Sigmoid colon (tissue), 4 donors: ENCODE measurements at regions not wholly inside any gene's neighbourhood (a gene's known extent, or its start where the extent isn't known, plus 50 kb on each side); places are given as distances from the start of the nearest gene placed in this dataset.

Source experiments
- CTCF ChIP-seq, 4 experiments: fragments of 450-650 bp in 3 of 4; fragments of 200-600 bp in 1 of 4; IDR thresholded peaks; one replicate each; pipeline ENCODE4 v1.5.1; 2016 to 2019; ENCODE audit warnings: antibody characterized with exemption in 4 of 4, mild to moderate bottlenecking in 3 of 4, moderate library complexity in 2 of 4
- POLR2A ChIP-seq, 2 donors: fragments of 450-650 bp; IDR thresholded peaks; one replicate each; pipeline ENCODE4 v1.6.1; 2016; ENCODE audit warnings: antibody characterized with exemption in 2 of 2, mild to moderate bottlenecking in 2 of 2, moderate library complexity in 2 of 2
- POLR2AphosphoS5 ChIP-seq, 4 donors: sonication (generic); formaldehyde crosslinking; IDR thresholded peaks; one replicate each; pipeline ENCODE4 v1.6.1; 2017; ENCODE audit warnings: antibody characterized with exemption in 4 of 4

- TF ChIP-seq CTCF (IDR thresholded peaks at IDR 0.05), result no peak
- TF ChIP-seq POLR2AphosphoS5 (IDR thresholded peaks at IDR 0.05), result no peak
- no peak for TF ChIP-seq POLR2A (IDR thresholded peaks at IDR 0.05)
Measured at GRCh38 chr15:39014682-39015081, 450.1 kb upstream of the RASGRP1 start.
